Neuronal stem cell (in vitro differentiated cells): ENCODE measurements at regions not wholly inside any gene's neighbourhood (a gene's known extent, or its start where the extent isn't known, plus 50 kb on each side); places are given as distances from the start of the nearest gene placed in this dataset.
"Not testable (repeated sequence)": the region's sequence is repeated elsewhere in the genome, so short reads cannot be mapped to it uniquely, and the experiment has no call there.

Source experiments
- DNase-seq: peaks from one replicate; pipeline ENCODE4 v3.0.0-alpha.2; 2013; ENCODE audit warnings: low spot score
- H2AFZ ChIP-seq: one replicate; pipeline ENCODE4 v1.6.1; 2013; ENCODE audit warnings: mild to moderate bottlenecking, low read length, inconsistent platforms
- H2AK5ac ChIP-seq: 2 replicates; pipeline ENCODE4 v1.6.1; 2013; ENCODE audit warnings: low read depth, mild to moderate bottlenecking, inconsistent platforms, low read length, moderate library complexity, mixed read lengths
- H2BK120ac ChIP-seq: 2 replicates; pipeline ENCODE4 v1.6.1; 2013; ENCODE audit warnings: low read depth, mild to moderate bottlenecking, inconsistent platforms, low read length, moderate library complexity, mixed read lengths
- H2BK12ac ChIP-seq: one replicate; pipeline ENCODE4 v1.6.1; 2013; ENCODE audit warnings: low read length, inconsistent platforms
- H2BK15ac ChIP-seq: 2 replicates; pipeline ENCODE4 v1.6.1; 2013; ENCODE audit warnings: mild to moderate bottlenecking, low read length, inconsistent platforms, mixed read lengths
- H2BK5ac ChIP-seq: one replicate; pipeline ENCODE4 v1.6.1; 2013; ENCODE audit warnings: inconsistent platforms, mild to moderate bottlenecking, low read length, moderate library complexity
- H3K14ac ChIP-seq: one replicate; pipeline ENCODE4 v1.6.1; 2013; ENCODE audit warnings: low read length, inconsistent platforms
- H3K18ac ChIP-seq: 2 replicates; pipeline ENCODE4 v1.6.1; 2013; ENCODE audit warnings: low read length, inconsistent platforms
- H3K23ac ChIP-seq: 2 replicates; pipeline ENCODE4 v1.6.1; 2013; ENCODE audit warnings: low read depth, mild to moderate bottlenecking, mixed read lengths, low read length, inconsistent platforms; ENCODE audit not compliant: poor library complexity
- H3K27ac ChIP-seq: replicated peaks from 3 replicates; pipeline ENCODE4 v1.5.1; 2013; ENCODE audit warnings: low read length, inconsistent platforms
- H3K27me3 ChIP-seq, 3 experiments: 2 replicates each; pipeline ENCODE4 v1.6.1; 2013; ENCODE audit warnings: low read length in 3 of 3, mild to moderate bottlenecking in 2 of 3, inconsistent platforms in 1 of 3, low read depth in 1 of 3, mixed read lengths in 1 of 3, moderate library complexity in 1 of 3; ENCODE audit not compliant: control insufficient read depth in 3 of 3, insufficient read depth in 3 of 3
- H3K36me3 ChIP-seq, 2 donors: replicated peaks in 1 of 2; 2 replicates each; pipeline ENCODE4 v1.6.1; 2013; ENCODE audit warnings: low read length in 2 of 2; ENCODE audit not compliant: control insufficient read depth in 2 of 2, insufficient read depth in 2 of 2
- H3K4ac ChIP-seq: 2 replicates; pipeline ENCODE4 v1.6.1; 2013; ENCODE audit warnings: inconsistent platforms, mild to moderate bottlenecking, low read length, moderate library complexity
- H3K4me1 ChIP-seq, 2 donors: 1 replicate in 1 of 2; 2 replicates in 1 of 2; pipeline ENCODE4 v1.6.1; 2013; ENCODE audit warnings: low read length in 2 of 2, low read depth in 1 of 2; ENCODE audit not compliant: control insufficient read depth in 2 of 2, insufficient read depth in 1 of 2
- H3K4me2 ChIP-seq: one replicate; pipeline ENCODE4 v1.6.1; 2013; ENCODE audit warnings: mild to moderate bottlenecking, low read length, inconsistent platforms; ENCODE audit not compliant: insufficient read depth, poor library complexity, severe bottlenecking
- H3K4me3 ChIP-seq, 2 donors: 2 replicates each; pipeline ENCODE4 v1.5.1; 2013; ENCODE audit warnings: low read length in 2 of 2, mild to moderate bottlenecking in 2 of 2, inconsistent platforms in 1 of 2, moderate library complexity in 1 of 2
- H3K79me1 ChIP-seq: one replicate; pipeline ENCODE4 v1.6.1; 2013; ENCODE audit warnings: low read depth, mild to moderate bottlenecking, inconsistent platforms, low read length, moderate library complexity
- H3K9ac ChIP-seq: one replicate; pipeline ENCODE4 v1.6.1; 2013; ENCODE audit warnings: mild to moderate bottlenecking, low read depth, low read length, inconsistent platforms; ENCODE audit not compliant: poor library complexity
- H3K9me3 ChIP-seq, 2 donors: replicated peaks in 1 of 2; 2 replicates each; pipeline versions ENCODE3 to v1.6.1; 2013; ENCODE audit warnings: low read length in 2 of 2, mild to moderate bottlenecking in 2 of 2, inconsistent platforms in 1 of 2, low read depth in 1 of 2, mixed read lengths in 1 of 2, moderate library complexity in 1 of 2; ENCODE audit not compliant: control insufficient read depth in 2 of 2, insufficient read depth in 1 of 2
- H4K8ac ChIP-seq: one replicate; pipeline ENCODE4 v1.6.1; 2013; ENCODE audit warnings: low read depth, mild to moderate bottlenecking, inconsistent platforms, low read length, moderate library complexity
- H4K91ac ChIP-seq: one replicate; pipeline ENCODE4 v1.6.1; 2013; ENCODE audit warnings: low read length, low read depth, mild to moderate bottlenecking, inconsistent platforms; ENCODE audit not compliant: poor library complexity
- WGBS, 2 donors: extraction: QIAGEN DNeasy Blood & Tissue Kit; methylation state at CpG; one replicate each; pipeline ENCODE4 v1.1.7; 2013; ENCODE audit warnings: missing lambda C conversion rate in 2 of 2, mixed read lengths in 1 of 2; ENCODE audit not compliant: insufficient read length in 2 of 2, insufficient replicate concordance in 1 of 2; ENCODE audit errors: extremely low coverage in 2 of 2; 5-methylcytosine and 5-hydroxymethylcytosine counted together

DNA sequence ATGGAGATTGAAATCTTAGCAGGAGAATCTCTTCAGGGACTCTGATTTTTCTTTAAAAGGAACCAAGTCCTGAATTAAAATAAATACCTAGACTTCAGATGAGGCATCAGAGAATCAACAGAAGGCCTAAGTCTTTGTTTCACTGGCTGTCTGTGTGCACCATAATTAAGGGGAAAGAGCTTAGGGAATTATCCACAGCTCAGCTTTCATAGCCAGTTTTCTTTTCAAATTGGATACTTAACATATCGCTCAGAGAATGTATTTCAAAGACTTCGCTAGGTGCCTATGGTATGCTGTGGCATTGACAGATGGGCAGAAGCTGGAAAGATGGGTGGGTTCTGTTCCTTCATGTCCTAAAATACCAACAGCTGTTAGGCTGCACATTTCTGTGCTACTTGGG lies 325.8 kb downstream of the TMEM38B start:
- no peak overlapping the region for H2BK5ac ChIP-seq
- WGBS, 2 donors, result no CpG with 5 or more reads among the region's 2 CpGs
- no peak overlapping the region for H3K23ac ChIP-seq
- H3K9ac ChIP-seq, result no peak overlapping the region
- H3K9me3 ChIP-seq, result peaks cover 0 to 5% of the 10 kb centered on the region in 2 donors
- peaks cover 9 to 32% of the 10 kb centered on the region in 2 donors for H3K4me1 ChIP-seq
- H3K27ac ChIP-seq, result peak overlapping the region; percentile 84
- no peak overlapping the region for H2BK120ac ChIP-seq
- H3K4me3 ChIP-seq, result no peak overlapping the region
- no peak for DNase-seq
- H3K14ac ChIP-seq, result no peak overlapping the region
- H3K18ac ChIP-seq, result no peak overlapping the region
- H3K4me2 ChIP-seq, result no peak overlapping the region
- no peaks in the 10 kb centered on the region for H3K27me3 ChIP-seq
- H2BK15ac ChIP-seq, result no peak overlapping the region
- no peaks in the 10 kb centered on the region for H3K36me3 ChIP-seq
- H4K91ac ChIP-seq, result no peak overlapping the region
- H2AFZ ChIP-seq, result no peak overlapping the region
- H3K79me1 ChIP-seq, result no peaks in the 10 kb centered on the region
- no peak overlapping the region for H2BK12ac ChIP-seq
- no peak overlapping the region for H3K4ac ChIP-seq
- H4K8ac ChIP-seq, result no peak overlapping the region
- no peak overlapping the region for H2AK5ac ChIP-seq

DNA sequence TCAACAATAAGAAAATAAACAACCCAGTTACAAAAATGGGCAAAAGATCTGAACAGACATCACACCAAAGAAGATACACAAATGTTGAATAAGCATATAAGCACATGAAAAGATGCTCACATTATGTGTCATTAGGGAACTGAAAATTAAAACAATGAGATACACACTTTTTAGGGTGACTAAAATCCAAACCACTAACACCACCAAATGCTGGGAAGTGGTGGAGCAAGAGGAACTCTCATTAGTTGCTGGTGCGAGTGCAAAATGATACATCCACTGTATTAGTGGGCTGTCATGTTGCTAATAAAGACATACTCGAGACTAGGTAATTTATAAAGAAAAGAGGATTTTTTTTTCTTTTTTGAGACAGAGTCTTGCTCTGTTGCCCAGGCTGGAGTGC lies 329.1 kb downstream of the TMEM38B start:
- Histone ChIP-seq H3K14ac (no peak overlapping the region), H3K4me3 (no peak overlapping the region), H2BK120ac (no peak overlapping the region), H2BK15ac (no peak overlapping the region), H3K27me3 (no peaks in the 10 kb centered on the region), H2AK5ac (no peak overlapping the region), H3K36me3 (no peaks in the 10 kb centered on the region), H2BK12ac (no peak overlapping the region), H4K8ac (no peak overlapping the region), H3K9ac (no peak overlapping the region), H3K4ac (no peak overlapping the region), H3K23ac (no peak overlapping the region), H4K91ac (no peak overlapping the region), H3K9me3 (peaks cover 0 to 5% of the 10 kb centered on the region in 2 donors), H3K4me2 (no peak overlapping the region), H3K4me1 (peaks cover 7 to 23% of the 10 kb centered on the region in 2 donors), H2BK5ac (no peak overlapping the region), H3K27ac (no peak overlapping the region), H2AFZ (no peak overlapping the region), H3K18ac (no peak overlapping the region), H3K79me1 (no peaks in the 10 kb centered on the region)
- no CpG with 5 or more reads among the region's 2 CpGs for WGBS, 2 donors
- DNase-seq, result no peak

DNA sequence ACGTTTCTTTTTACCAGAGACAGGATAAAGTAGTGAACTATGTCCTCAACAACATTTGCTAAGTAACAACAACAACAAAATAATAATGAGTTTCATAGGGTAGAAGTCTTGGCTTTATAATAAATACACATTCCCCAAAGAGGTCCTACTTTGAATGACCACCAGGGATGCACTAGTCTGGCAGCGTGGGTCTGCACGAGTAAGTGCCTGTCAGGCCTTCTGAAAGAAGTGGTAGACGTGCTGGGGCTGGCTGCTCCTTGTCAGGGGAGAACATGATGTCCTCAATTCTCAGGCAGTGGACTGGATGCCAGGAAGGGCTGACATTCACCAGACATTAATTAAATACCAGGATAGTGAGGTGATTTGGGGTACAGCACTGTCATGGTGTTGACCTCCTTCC lies 331.1 kb downstream of the TMEM38B start:
- Histone ChIP-seq H2BK5ac (no peak overlapping the region), H3K14ac (no peak overlapping the region), H2BK120ac (no peak overlapping the region), H3K79me1 (no peaks in the 10 kb centered on the region), H3K9ac (no peak overlapping the region), H3K4me1 (peaks cover 1 to 6% of the 10 kb centered on the region in 2 donors), H3K23ac (no peak overlapping the region), H4K8ac (no peak overlapping the region), H2BK15ac (no peak overlapping the region), H3K36me3 (no peaks in the 10 kb centered on the region), H3K4me2 (no peak overlapping the region), H3K27me3 (no peaks in the 10 kb centered on the region), H2AFZ (no peak overlapping the region), H3K4me3 (no peak overlapping the region), H3K27ac (no peak overlapping the region), H3K4ac (no peak overlapping the region), H4K91ac (no peak overlapping the region), H2AK5ac (no peak overlapping the region), H2BK12ac (no peak overlapping the region), H3K9me3 (peaks cover 1 to 10% of the 10 kb centered on the region in 2 donors), H3K18ac (peak overlapping the region; percentile 59)
- WGBS, 2 donors, result no CpG with 5 or more reads among the region's 4 CpGs
- DNase-seq, result no peak

DNA sequence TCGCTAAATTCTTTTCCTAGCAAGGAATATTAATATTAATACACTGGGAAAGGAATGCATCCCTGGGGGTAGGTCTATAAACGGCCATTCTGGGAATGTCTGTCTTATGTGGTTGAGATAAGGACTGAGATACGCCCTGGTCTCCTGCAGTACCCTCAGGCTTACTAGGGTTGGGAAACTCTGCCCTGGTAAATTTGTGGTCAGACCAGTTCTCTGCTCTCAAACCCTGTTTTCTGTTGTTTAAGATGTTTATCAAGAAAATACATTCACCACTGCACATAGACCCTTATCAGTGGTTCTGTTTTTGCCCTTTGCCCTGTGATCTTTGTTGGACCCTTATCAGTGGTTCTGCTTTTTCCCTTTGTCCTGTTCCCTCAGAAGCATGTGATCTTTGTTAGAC lies 335.8 kb downstream of the TMEM38B start:
- not testable (repeated sequence) for H3K4ac ChIP-seq, H4K91ac ChIP-seq, H2BK15ac ChIP-seq, H3K4me1 ChIP-seq, H3K9ac ChIP-seq, H3K23ac ChIP-seq, H3K4me2 ChIP-seq, H2BK12ac ChIP-seq, DNase-seq, H3K4me3 ChIP-seq, H2BK5ac ChIP-seq, H2BK120ac ChIP-seq, H4K8ac ChIP-seq, H2AK5ac ChIP-seq, H3K79me1 ChIP-seq, H2AFZ ChIP-seq, H3K27me3 ChIP-seq, H3K18ac ChIP-seq, H3K27ac ChIP-seq, H3K14ac ChIP-seq, H3K36me3 ChIP-seq
- H3K9me3 ChIP-seq, result peaks cover 1 to 20% of the 10 kb centered on the region in 2 donors
- no CpG with 5 or more reads among the region's 3 CpGs for WGBS, 2 donors
